ENCODE measurements at regions not wholly inside any gene's neighbourhood (a gene's known extent, or its start where the extent isn't known, plus 50 kb on each side); places are given as distances from the start of the nearest gene placed in this dataset.
"Not testable (repeated sequence)": the region's sequence is repeated elsewhere in the genome, so short reads cannot be mapped to it uniquely, and the experiment has no call there.

DNA sequence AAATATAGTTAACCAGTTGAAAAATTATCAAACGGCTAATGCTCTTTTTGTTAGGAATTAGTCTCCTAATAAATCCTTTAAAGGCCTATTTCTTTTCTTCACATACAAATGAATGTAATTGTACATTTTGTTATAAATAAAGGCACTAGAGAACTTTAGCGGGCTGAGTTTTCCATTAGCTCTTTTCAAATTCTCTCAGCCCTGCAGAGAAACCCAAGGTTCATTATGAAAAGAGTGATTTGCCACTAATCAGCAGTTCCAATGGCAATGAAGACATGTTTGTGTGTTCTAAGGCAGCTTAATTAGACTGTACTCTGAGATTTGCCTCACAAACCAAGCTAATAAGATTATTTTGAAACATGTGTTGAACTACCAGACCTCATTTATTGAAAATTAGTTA is 64.6 kb upstream of the P2RY1 start:
- no peak for DNase-seq (ENCODE audit: low read depth in 2 of 2)

DNA sequence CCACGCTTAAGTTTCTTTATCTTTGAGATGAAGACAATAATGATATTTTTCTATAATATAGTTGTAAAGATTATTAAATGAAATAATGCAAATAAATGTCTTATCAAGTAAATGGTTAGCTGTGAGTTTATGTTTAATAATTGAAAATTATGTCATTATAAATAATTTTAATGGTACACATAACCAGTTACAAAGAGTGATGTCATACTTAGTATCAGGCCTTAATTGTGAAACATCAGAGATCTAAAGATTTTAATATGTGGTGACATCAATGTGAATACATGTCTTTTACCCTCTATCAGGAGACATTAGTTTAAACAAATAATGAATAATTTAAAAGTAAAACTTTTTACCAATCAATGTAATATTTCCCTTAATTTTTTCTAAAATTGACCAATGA is 63.8 kb upstream of the P2RY1 start:
- no peak for DNase-seq (ENCODE audit: low read depth in 2 of 2)

DNA sequence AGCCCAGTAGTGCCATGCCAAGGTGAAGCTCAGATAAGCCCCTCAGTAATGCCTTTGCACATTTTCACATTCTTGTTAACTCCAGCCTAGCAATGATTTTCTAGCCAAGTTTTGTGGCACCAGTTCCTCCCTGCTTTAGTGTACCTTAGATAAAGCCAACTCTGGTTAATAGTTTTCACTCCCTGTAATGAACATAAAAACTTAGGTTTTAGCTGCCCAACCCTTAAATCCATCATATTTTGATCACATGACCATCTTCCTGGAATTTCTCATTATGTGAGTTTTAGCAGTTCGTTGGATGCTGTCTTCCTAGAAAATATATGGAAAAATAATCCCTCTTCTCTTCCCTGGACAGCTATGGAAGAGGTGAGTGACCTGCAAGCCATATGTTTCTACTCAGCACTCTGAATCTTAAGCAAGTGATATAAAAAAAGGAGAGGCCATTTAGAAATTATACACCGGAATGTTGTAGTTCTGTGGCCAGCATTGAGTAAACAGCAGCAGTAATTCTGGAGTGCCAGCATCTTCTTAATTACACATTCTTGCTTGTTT is 62.2 kb upstream of the P2RY1 start:
- DNase-seq (ENCODE audit: low read depth in 2 of 2) = no peak

DNA sequence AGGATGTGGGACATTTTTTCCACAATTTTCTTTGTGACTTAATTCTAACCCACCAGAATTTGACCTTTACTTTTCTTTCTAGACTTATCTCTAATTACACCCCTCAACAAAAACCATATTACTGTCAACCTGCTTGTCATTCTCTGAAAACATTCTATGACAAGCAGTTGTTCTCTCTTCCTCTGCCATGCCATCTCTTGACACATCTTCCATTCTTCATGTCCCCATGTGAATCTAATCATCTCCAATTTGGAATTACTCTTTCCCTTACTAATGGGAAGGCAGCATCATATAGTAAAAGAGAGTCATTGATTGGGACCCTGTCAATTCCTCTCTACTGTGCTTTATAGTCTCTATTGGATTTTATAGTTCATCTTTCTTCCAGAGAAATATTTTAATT is 61.3 kb upstream of the P2RY1 start:
- no peak for DNase-seq (ENCODE audit: low read depth in 2 of 2)

DNA sequence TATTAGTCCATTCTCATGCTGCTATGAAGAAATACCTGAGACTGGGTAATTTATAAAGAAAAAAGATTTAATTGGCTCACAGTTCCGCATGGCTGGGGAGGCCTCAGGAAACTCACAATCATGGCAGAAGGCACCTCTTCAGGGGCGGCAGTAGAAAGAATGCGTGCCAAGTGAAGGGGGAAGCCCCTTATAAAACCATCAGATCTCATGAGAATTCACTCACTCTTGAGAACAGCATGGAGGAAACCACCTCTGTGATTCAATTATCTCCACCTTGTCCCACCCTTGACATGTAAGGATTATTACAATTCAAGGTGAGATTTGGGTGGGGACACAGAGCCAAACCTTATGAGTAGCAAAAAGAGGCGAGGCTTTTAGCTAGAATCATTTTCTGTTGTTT is 60.7 kb upstream of the P2RY1 start:
- DNase-seq (ENCODE audit: low read depth in 2 of 2) = not testable (repeated sequence)

DNA sequence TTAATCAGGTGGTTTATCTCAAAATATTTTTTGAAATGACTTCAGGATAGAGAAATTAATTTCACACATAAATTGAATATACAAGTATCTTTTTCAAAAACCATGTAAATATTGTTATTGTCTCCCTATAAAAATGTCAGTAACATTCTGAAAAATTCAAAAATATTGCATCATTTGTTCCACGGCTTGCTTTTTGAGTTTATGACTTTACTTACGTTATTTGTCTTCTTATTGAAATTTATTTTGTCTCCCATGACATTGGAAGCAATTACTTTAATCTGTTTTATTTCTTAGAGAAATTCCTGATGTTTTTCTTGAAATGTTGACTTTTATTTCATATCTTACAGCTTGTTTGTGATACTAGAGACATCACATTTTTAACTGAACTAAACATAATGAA is 56.9 kb upstream of the P2RY1 start:
- DNase-seq (ENCODE audit: low read depth in 2 of 2) = no peak

DNA sequence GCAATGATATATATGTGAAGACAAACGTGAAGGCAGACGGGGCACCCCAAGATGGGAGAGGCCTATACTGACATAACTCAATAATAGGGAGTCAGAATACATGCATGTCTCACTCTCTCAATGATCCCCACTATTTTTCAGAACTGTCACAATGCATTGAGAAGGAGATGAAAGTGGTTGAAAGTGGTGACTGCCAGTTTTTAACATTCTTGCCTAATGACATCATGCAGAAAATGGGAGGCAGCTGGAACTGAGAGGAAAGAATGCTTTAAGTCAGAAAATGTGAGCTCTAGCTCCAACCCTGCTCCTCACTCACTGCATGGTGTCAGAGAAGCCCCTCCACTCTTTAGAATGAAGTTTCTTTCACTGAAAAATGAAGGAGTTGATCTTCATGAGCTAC is 55.3 kb upstream of the P2RY1 start:
- no peak for DNase-seq (ENCODE audit: low read depth in 2 of 2)

DNA sequence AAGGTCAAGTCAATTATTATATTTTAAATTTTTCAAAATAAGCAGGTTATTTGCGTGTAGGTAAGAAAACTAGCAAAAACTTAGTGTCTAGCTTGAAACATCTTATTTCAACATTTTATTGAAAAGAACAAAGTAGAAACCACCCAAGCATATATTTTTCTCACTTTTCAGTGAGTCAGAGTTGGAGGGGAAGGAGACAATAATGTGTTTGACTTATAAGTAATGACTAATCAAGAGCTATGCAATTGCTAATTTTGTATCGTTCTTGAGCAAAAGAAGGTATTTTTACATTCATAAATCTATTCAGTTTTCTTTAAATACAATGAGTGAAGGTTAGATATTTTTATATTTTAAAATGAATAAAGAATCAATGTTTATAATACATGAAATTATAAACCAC is 54.4 kb upstream of the P2RY1 start:
- no peak for DNase-seq (ENCODE audit: low read depth in 2 of 2)

DNA sequence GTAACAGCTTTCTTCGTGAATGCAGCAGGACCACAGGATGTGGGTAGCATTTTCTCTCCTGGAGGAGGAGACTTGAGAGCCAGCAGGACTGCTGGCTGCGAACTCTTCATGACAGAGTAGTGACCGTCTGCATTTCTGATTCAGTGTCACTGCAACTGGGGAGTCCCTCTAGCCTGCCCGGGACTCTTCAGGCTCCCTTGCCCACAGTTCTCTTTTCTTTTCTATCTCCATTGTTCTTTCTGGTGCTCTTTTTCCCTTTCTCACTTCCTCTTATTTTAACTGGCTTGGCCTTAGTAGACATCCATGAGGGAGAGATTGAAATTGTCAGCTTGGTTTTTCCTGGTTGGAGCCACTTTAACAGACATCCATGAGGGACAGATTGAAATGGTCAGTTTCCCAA is 49.9 kb upstream of the P2RY1 start:
- DNase-seq (ENCODE audit: low read depth in 2 of 2) = no peak
